ENCODE measurements at regions not wholly inside any gene's neighbourhood (a gene's known extent, or its start where the extent isn't known, plus 50 kb on each side); places are given as distances from the start of the nearest gene placed in this dataset.
A peak's percentile ranks its signal among the peaks of the same experiment; 100 is the strongest.

DNA sequence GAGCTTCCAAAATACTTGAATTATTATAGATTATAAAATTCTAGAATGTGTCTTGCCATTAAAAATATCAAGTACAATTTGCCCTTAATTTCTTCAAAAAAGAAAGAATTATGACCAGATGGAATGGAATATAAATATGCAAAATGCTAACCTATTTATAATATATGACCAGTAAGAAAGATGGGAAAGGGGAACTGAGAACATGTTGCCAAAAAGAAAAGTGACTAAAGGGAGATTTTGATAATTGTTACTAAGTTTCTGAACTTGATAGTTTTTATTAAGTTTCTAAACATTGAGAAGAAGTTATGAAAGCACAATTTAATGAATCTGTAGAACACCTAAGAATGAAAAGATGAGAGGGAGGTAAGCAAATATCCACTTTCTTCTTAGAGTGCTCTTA is 188.4 kb upstream of the NR4A3 start:
- peaks cover 29% of the 10 kb centered on the region for H3K4me1 ChIP-seq (ENCODE audit: insufficient read depth, low read length, poor library complexity, severe bottlenecking)
- POLR2A ChIA-PET = interaction anchor here (0.6 to 0.9 kb wide), 2 partner anchors 11 to 713 kb away, joined by 3 to 4 read pairs; no protein-coding TSS in a partner anchor
- DNase-seq (ENCODE audit: low spot score) = peak; percentile 14
- TF ChIP-seq EZH2phosphoT487 (IDR thresholded peaks at IDR 0.05; ENCODE audit: borderline replicate concordance, low read depth, low read length) = no peak
- TF ChIP-seq, protein P1, sequence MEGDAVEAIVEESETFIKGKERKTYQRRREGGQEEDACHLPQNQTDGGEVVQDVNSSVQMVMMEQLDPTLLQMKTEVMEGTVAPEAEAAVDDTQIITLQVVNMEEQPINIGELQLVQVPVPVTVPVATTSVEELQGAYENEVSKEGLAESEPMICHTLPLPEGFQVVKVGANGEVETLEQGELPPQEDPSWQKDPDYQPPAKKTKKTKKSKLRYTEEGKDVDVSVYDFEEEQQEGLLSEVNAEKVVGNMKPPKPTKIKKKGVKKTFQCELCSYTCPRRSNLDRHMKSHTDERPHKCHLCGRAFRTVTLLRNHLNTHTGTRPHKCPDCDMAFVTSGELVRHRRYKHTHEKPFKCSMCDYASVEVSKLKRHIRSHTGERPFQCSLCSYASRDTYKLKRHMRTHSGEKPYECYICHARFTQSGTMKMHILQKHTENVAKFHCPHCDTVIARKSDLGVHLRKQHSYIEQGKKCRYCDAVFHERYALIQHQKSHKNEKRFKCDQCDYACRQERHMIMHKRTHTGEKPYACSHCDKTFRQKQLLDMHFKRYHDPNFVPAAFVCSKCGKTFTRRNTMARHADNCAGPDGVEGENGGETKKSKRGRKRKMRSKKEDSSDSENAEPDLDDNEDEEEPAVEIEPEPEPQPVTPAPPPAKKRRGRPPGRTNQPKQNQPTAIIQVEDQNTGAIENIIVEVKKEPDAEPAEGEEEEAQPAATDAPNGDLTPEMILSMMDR (conservative IDR thresholded peaks at IDR 0.05; ENCODE audit: low read length) = no peak
- no TSS peak for BruUV-seq (replicated peaks)
- H4K20me1 ChIP-seq (ENCODE audit: insufficient read depth, low read length) = no peaks in the 10 kb centered on the region
- H3K27ac ChIP-seq (ENCODE audit: low read depth, low read length, poor library complexity, severe bottlenecking) = no peak overlapping the region
- no peaks in the 10 kb centered on the region for H3K79me2 ChIP-seq (ENCODE audit: insufficient read depth, low read depth, low read length)
- H3K4me2 ChIP-seq (ENCODE audit: low read length) = peak overlapping the region; percentile 27; the same call in 1 of the 2 replicates
- CTCF ChIA-PET (ENCODE audit: unreplicated experiment) = no interaction called here
- H3K36me3 ChIP-seq (ENCODE audit: insufficient read depth, low read length) = no peaks in the 10 kb centered on the region
- intact Hi-C loops (cut with micrococcal nuclease; ENCODE audit: unreplicated experiment) = no loop called here
- no peaks in the 10 kb centered on the region for H3K9me2 ChIP-seq (ENCODE audit: insufficient read depth, low read length)
- H3K9me3 ChIP-seq (ENCODE audit: low read length) = no peaks in the 10 kb centered on the region
- peak overlapping the region; percentile 2; the same call in 1 of the 2 replicates for H2AFZ ChIP-seq (ENCODE audit: low read length)
- no peak overlapping the region for H3K4me3 ChIP-seq (ENCODE audit: low read depth, low read length, poor library complexity, severe bottlenecking)

DNA sequence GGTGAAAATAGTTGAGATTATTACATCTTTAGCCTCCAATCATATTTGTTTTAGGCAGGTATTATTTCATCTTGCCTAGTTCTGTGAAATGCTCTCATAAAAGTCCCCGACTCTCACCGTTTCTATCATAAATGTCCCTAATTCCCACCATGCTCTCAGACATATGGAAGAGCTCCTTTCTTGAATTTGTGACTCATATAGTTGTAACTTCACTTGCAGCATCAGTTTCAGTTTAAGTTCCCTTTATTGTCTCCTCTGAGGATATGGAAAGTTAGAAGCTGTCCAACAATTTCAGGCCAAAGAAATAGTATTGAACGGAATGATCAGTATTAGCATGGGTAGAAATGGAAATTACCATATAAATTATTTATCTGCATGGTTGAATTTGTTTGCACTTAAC is 187.5 kb upstream of the NR4A3 start:
- no peaks in the 10 kb centered on the region for H3K9me3 ChIP-seq (ENCODE audit: low read length)
- no peak overlapping the region for H3K4me2 ChIP-seq (ENCODE audit: low read length)
- no peak for TF ChIP-seq EZH2phosphoT487 (IDR thresholded peaks at IDR 0.05; ENCODE audit: borderline replicate concordance, low read depth, low read length)
- TF ChIP-seq, protein P1 (conservative IDR thresholded peaks at IDR 0.05; ENCODE audit: low read length) = no peak
- H4K20me1 ChIP-seq (ENCODE audit: insufficient read depth, low read length) = no peaks in the 10 kb centered on the region
- CTCF ChIA-PET (ENCODE audit: unreplicated experiment) = no interaction called here
- intact Hi-C loops (cut with micrococcal nuclease; ENCODE audit: unreplicated experiment) = no loop called here
- H2AFZ ChIP-seq (ENCODE audit: low read length) = peak overlapping the region; percentile 2; the same call in 1 of the 2 replicates
- no peak overlapping the region for H3K27ac ChIP-seq (ENCODE audit: low read depth, low read length, poor library complexity, severe bottlenecking)
- DNase-seq (ENCODE audit: low spot score) = no peak
- no peaks in the 10 kb centered on the region for H3K9me2 ChIP-seq (ENCODE audit: insufficient read depth, low read length)
- peaks cover 20% of the 10 kb centered on the region for H3K4me1 ChIP-seq (ENCODE audit: insufficient read depth, low read length, poor library complexity, severe bottlenecking)
- H3K4me3 ChIP-seq (ENCODE audit: low read depth, low read length, poor library complexity, severe bottlenecking) = no peak overlapping the region
- POLR2A ChIA-PET = no interaction called here
- BruUV-seq (replicated peaks) = no TSS peak
- H3K36me3 ChIP-seq (ENCODE audit: insufficient read depth, low read length) = no peaks in the 10 kb centered on the region
- no peaks in the 10 kb centered on the region for H3K79me2 ChIP-seq (ENCODE audit: insufficient read depth, low read depth, low read length)

DNA sequence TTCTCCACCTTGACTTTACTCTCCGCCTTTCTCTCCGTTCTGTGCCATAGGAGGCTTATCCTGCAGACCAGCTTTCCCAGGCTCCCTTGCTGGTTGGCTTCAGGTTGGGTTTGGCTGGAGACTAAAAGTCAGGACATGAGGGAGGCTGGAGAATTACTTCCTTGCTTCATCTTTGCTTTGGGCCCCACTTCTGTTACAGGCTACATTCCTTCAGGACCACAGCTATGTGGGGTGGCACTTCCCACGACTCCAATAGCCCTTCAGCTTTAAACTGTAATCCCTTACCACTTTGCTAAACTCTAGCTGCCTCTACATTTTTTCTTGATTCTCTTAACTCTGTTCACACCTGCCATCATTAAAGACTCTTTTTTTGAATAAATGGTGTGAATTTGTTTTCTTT is 186.7 kb upstream of the NR4A3 start:
- no peaks in the 10 kb centered on the region for H3K9me3 ChIP-seq (ENCODE audit: low read length)

More for the DNA sequence above, 186.7 kb upstream of the NR4A3 start:
- no peaks in the 10 kb centered on the region for H3K9me2 ChIP-seq (ENCODE audit: insufficient read depth, low read length)
- no peak overlapping the region for H2AFZ ChIP-seq (ENCODE audit: low read length)
- TF ChIP-seq EZH2phosphoT487 (IDR thresholded peaks at IDR 0.05; ENCODE audit: borderline replicate concordance, low read depth, low read length) = no peak
- TF ChIP-seq, protein P1 (conservative IDR thresholded peaks at IDR 0.05; ENCODE audit: low read length) = no peak
- no peaks in the 10 kb centered on the region for H4K20me1 ChIP-seq (ENCODE audit: insufficient read depth, low read length)
- no peaks in the 10 kb centered on the region for H3K36me3 ChIP-seq (ENCODE audit: insufficient read depth, low read length)
- DNase-seq (ENCODE audit: low spot score) = no peak
- H3K4me2 ChIP-seq (ENCODE audit: low read length) = no peak overlapping the region
- POLR2A ChIA-PET = interaction anchor here (0.6 kb wide), 2 partner anchors 29 to 39 kb away, joined by 3 to 4 read pairs; no protein-coding TSS in a partner anchor
- no TSS peak for BruUV-seq (replicated peaks)
- CTCF ChIA-PET (ENCODE audit: unreplicated experiment) = no interaction called here
- intact Hi-C loops (cut with micrococcal nuclease; ENCODE audit: unreplicated experiment) = no loop called here
- H3K4me3 ChIP-seq (ENCODE audit: low read depth, low read length, poor library complexity, severe bottlenecking) = no peak overlapping the region
- no peaks in the 10 kb centered on the region for H3K79me2 ChIP-seq (ENCODE audit: insufficient read depth, low read depth, low read length)
- H3K27ac ChIP-seq (ENCODE audit: low read depth, low read length, poor library complexity, severe bottlenecking) = no peak overlapping the region
- H3K4me1 ChIP-seq (ENCODE audit: insufficient read depth, low read length, poor library complexity, severe bottlenecking) = peaks cover 15% of the 10 kb centered on the region
